HepG2 (cell line): ENCODE measurements at regions not wholly inside any gene's neighbourhood (a gene's known extent, or its start where the extent isn't known, plus 50 kb on each side); places are given as distances from the start of the nearest gene placed in this dataset.

Source experiments
- CAMTA2 ChIP-seq: sonication (generic); formaldehyde crosslinking; IDR thresholded peaks from 2 replicates; pipeline ENCODE4 v1.4.0; 2020; ENCODE audit warnings: mild to moderate bottlenecking, missing genetic modification reagents, borderline replicate concordance
- CBX5 ChIP-seq: sonication (generic); formaldehyde crosslinking; IDR thresholded peaks from 2 replicates; pipeline ENCODE4 v1.4.0; 2020; ENCODE audit warnings: missing genetic modification reagents, borderline replicate concordance
- HMG20B ChIP-seq: conservative IDR thresholded peaks from 2 replicates; pipeline ENCODE4 v1.6.1; 2016; ENCODE audit warnings: missing genetic modification reagents, missing compliant biosample characterization
- KDM6A ChIP-seq: IDR thresholded peaks from 2 replicates; pipeline ENCODE4 v1.6.1; 2016; ENCODE audit warnings: low read depth
- MBNL3 ChIP-seq: fragments of 250-450 bp; sonication (Bioruptor Pico); conservative IDR thresholded peaks from 2 replicates; pipeline ENCODE4 v1.8.0; 2022; ENCODE audit warnings: mild to moderate bottlenecking, inconsistent platforms
- NFE2 ChIP-seq: sonication (generic); formaldehyde crosslinking; IDR thresholded peaks from 2 replicates; pipeline ENCODE4 v1.4.0; 2020; ENCODE audit warnings: missing genetic modification reagents
- PHF20 ChIP-seq: sonication (generic); formaldehyde crosslinking; IDR thresholded peaks from 2 replicates; pipeline ENCODE4 v1.5.0; 2020; ENCODE audit warnings: mild to moderate bottlenecking, missing genetic modification reagents
- PHF8 ChIP-seq: sonication (generic); formaldehyde crosslinking; IDR thresholded peaks from 2 replicates; pipeline ENCODE4 v1.5.0; 2020; ENCODE audit warnings: missing genetic modification reagents
- RARA ChIP-seq: IDR thresholded peaks from 2 replicates; pipeline ENCODE4 v1.6.1; 2016; ENCODE audit warnings: missing genetic modification reagents, missing compliant biosample characterization
- SAP130 ChIP-seq: IDR thresholded peaks from 2 replicates; pipeline ENCODE4 v1.6.1; 2016; ENCODE audit warnings: low read depth
- SETDB1 ChIP-seq: sonication (generic); formaldehyde crosslinking; IDR thresholded peaks from 2 replicates; pipeline ENCODE4 v1.5.1; 2020; ENCODE audit warnings: missing genetic modification reagents, mild to moderate bottlenecking, borderline replicate concordance
- SRSF1 ChIP-seq: fragments of 200-400 bp; formaldehyde crosslinking; optimal IDR thresholded peaks from 2 replicates; pipeline ENCODE3; 2017; ENCODE audit warnings: mild to moderate bottlenecking, low read depth, low read length, moderate library complexity
- THYN1 ChIP-seq: sonication (generic); formaldehyde crosslinking; IDR thresholded peaks from 2 replicates; pipeline ENCODE4 v1.8.1; 2023; ENCODE audit warnings: low read depth, mild to moderate bottlenecking, moderate library complexity, missing genetic modification reagents, borderline replicate concordance
- ZBTB7A ChIP-seq: sonication (generic); formaldehyde crosslinking; IDR thresholded peaks from 2 replicates; pipeline ENCODE4 v1.8.0; 2022; ENCODE audit warnings: mild to moderate bottlenecking, missing genetic modification reagents
- ZMYM2 ChIP-seq: sonication (generic); formaldehyde crosslinking; IDR thresholded peaks from 2 replicates; pipeline ENCODE4 v1.8.0; 2022; ENCODE audit warnings: mild to moderate bottlenecking, missing genetic modification reagents
- ZNF101 ChIP-seq: sonication (generic); formaldehyde crosslinking; IDR thresholded peaks from 2 replicates; pipeline ENCODE4 v1.4.0; 2020; ENCODE audit warnings: mild to moderate bottlenecking, low read depth, missing genetic modification reagents, borderline replicate concordance
- ZNF292 ChIP-seq: sonication (generic); formaldehyde crosslinking; IDR thresholded peaks from 2 replicates; pipeline ENCODE4 v1.8.1; 2022; ENCODE audit warnings: mild to moderate bottlenecking, low read depth, missing genetic modification reagents, borderline replicate concordance
- ZNF350 ChIP-seq: sonication (generic); formaldehyde crosslinking; IDR thresholded peaks from 2 replicates; pipeline ENCODE4 v1.4.0; 2020; ENCODE audit warnings: mild to moderate bottlenecking, low read depth, missing genetic modification reagents, borderline replicate concordance
- ZNF644 ChIP-seq: IDR thresholded peaks from 2 replicates; pipeline ENCODE4 v1.6.1; 2016; ENCODE audit warnings: low read depth
- ZNF766 ChIP-seq: sonication (generic); formaldehyde crosslinking; IDR thresholded peaks from 2 replicates; pipeline ENCODE4 v1.5.0; 2020; ENCODE audit warnings: missing genetic modification reagents, borderline replicate concordance
- ZNF792 ChIP-seq: IDR thresholded peaks from 2 replicates; pipeline ENCODE4 v1.6.1; 2016
- TF ChIP-seq, protein P1 (sequence below): sonication (generic); formaldehyde crosslinking; IDR thresholded peaks from 2 replicates; pipeline ENCODE4 v1.4.0; 2020; ENCODE audit warnings: missing genetic modification reagents, low read depth, mild to moderate bottlenecking, borderline replicate concordance
- TF ChIP-seq, protein P2 (sequence below): sonication (generic); formaldehyde crosslinking; IDR thresholded peaks from 2 replicates; pipeline ENCODE4 v1.4.0; 2020; ENCODE audit warnings: mild to moderate bottlenecking, missing genetic modification reagents
- TF ChIP-seq, protein P3 (sequence below): IDR thresholded peaks from 2 replicates; pipeline ENCODE4 v1.6.1; 2016; ENCODE audit warnings: missing compliant biosample characterization, missing genetic modification reagents, borderline replicate concordance
- TF ChIP-seq, protein P4 (sequence below): IDR thresholded peaks from 2 replicates; pipeline ENCODE4 v1.6.1; 2016; ENCODE audit warnings: control low read depth

DNA sequence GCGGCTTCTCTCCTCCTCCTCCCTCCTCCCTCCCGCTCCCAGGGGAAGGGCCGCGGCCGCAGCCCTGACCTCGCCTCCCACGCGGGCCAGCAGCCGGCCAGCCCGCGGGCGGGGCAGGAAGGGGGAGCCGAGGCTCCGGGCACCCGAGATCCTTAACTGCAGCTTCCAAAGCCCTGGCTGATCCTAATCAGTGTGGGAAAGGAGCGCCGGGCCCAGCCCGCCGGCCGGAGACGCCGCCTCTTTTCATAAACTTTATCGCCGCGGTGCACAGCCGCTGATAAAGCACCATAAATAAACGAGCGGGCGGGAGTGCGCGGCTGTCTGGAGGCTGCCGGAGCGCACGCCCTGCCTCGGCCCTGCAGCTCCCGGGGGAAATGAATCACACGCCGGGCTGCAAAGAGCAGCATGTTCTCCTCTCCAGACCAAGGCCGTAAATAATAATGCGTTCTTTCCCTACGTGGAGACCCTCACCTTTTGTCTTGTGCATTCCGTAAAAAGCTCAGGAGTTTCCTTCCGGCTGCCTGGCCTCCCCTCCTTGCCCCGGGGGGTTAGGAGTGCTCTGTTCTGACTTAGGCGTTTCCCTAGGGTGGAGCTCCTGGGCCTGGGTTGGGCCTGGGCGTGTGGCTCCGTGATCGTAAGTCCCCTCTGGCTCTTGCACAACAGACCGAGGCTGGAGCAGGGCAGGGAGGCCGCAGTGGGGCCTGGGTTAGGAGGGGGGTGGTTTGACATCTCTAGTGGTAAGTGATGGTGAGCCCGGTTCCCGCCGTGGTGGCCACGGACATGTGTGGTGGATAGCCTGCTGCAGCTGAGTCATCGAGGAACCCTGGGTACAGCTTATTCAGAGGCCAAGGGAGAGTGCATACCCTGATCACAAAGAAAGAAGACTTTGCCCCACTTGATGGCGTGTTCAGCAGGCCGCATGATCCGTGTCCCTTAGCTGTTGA lies 132.6 kb upstream of the HES1 start (continued):
- TF ChIP-seq, protein P1, sequence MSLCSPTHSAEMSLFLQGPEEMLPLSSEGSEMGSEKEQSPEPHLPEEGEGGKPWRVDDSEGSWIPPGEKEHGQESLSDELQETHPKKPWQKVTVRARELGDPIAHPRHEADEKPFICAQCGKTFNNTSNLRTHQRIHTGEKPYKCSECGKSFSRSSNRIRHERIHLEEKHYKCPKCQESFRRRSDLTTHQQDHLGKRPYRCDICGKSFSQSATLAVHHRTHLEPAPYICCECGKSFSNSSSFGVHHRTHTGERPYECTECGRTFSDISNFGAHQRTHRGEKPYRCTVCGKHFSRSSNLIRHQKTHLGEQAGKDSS, result peak; percentile 63; the same call in 1 of the 2 replicates
- peak; percentile 51; the same call in 1 of the 2 replicates for TF ChIP-seq ZBTB7A (CRISPR knock-in tag)
- TF ChIP-seq PHF8, result peak; percentile 40
- 0 out of 2 replicates have a peak, but pooled peaks have one; percentile 23 for TF ChIP-seq ZNF292 (CRISPR knock-in tag)
- no peak for TF ChIP-seq MBNL3 (CRISPR knock-in tag)
- TF ChIP-seq ZNF644 (CRISPR knock-in tag), result no peak
- no peak for TF ChIP-seq ZNF101 (CRISPR knock-in tag)
- TF ChIP-seq NFE2, result no peak
- no peak for TF ChIP-seq THYN1 (CRISPR knock-in tag)
- TF ChIP-seq SETDB1, result no peak
- peak; percentile 42; the same call in 1 of the 2 replicates for TF ChIP-seq SAP130 (CRISPR knock-in tag)
- TF ChIP-seq CAMTA2 (CRISPR knock-in tag), result no peak
- TF ChIP-seq, protein P2, sequence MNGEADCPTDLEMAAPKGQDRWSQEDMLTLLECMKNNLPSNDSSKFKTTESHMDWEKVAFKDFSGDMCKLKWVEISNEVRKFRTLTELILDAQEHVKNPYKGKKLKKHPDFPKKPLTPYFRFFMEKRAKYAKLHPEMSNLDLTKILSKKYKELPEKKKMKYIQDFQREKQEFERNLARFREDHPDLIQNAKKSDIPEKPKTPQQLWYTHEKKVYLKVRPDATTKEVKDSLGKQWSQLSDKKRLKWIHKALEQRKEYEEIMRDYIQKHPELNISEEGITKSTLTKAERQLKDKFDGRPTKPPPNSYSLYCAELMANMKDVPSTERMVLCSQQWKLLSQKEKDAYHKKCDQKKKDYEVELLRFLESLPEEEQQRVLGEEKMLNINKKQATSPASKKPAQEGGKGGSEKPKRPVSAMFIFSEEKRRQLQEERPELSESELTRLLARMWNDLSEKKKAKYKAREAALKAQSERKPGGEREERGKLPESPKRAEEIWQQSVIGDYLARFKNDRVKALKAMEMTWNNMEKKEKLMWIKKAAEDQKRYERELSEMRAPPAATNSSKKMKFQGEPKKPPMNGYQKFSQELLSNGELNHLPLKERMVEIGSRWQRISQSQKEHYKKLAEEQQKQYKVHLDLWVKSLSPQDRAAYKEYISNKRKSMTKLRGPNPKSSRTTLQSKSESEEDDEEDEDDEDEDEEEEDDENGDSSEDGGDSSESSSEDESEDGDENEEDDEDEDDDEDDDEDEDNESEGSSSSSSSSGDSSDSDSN (CRISPR knock-in tag), result peak; percentile 88
- 0 out of 2 replicates have a peak, but pooled peaks have one; percentile 21 for TF ChIP-seq ZNF792
- no peak; the same call in 1 of the 2 replicates for TF ChIP-seq ZNF350 (CRISPR knock-in tag)
- TF ChIP-seq KDM6A (CRISPR knock-in tag), result no peak
- TF ChIP-seq CBX5 (CRISPR knock-in tag), result no peak
- peak; percentile 57 for TF ChIP-seq RARA (CRISPR knock-in tag)
- TF ChIP-seq PHF20 (CRISPR knock-in tag), result peak; percentile 29; the same call in 1 of the 2 replicates
- TF ChIP-seq SRSF1, result peak; percentile 70
- no peak for TF ChIP-seq ZMYM2 (CRISPR knock-in tag)
- no peak for TF ChIP-seq ZNF766 (CRISPR knock-in tag)
- no peak for TF ChIP-seq HMG20B (CRISPR knock-in tag)
- TF ChIP-seq, protein P3, sequence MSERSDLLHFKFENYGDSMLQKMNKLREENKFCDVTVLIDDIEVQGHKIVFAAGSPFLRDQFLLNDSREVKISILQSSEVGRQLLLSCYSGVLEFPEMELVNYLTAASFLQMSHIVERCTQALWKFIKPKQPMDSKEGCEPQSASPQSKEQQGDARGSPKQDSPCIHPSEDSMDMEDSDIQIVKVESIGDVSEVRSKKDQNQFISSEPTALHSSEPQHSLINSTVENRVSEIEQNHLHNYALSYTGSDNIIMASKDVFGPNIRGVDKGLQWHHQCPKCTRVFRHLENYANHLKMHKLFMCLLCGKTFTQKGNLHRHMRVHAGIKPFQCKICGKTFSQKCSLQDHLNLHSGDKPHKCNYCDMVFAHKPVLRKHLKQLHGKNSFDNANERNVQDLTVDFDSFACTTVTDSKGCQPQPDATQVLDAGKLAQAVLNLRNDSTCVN (CRISPR knock-in tag), result 0 out of 2 replicates have a peak, but pooled peaks have one; percentile 9
- TF ChIP-seq, protein P4, sequence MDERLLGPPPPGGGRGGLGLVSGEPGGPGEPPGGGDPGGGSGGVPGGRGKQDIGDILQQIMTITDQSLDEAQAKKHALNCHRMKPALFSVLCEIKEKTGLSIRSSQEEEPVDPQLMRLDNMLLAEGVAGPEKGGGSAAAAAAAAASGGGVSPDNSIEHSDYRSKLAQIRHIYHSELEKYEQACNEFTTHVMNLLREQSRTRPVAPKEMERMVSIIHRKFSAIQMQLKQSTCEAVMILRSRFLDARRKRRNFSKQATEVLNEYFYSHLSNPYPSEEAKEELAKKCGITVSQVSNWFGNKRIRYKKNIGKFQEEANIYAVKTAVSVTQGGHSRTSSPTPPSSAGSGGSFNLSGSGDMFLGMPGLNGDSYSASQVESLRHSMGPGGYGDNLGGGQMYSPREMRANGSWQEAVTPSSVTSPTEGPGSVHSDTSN, result no peak
